Activated CD8-positive, alpha-beta T cell treated with anti-CD3 and anti-CD28 coated beads for 36 hours (primary cell): ENCODE measurements at regions not wholly inside any gene's neighbourhood (a gene's known extent, or its start where the extent isn't known, plus 50 kb on each side); places are given as distances from the start of the nearest gene placed in this dataset.

Experiments used
- ATAC-seq: fragments of 200-7000 bp; cut with Tn5 transposase; one replicate; pipeline ENCODE4 v1.10.0; 2021; ENCODE audit warnings: mild to moderate bottlenecking, moderate library complexity
- CTCF ChIA-PET: fragments of 350-600 bp; sonication (Branson Sonifier 250); formaldehyde crosslinking; loops from one replicate; lab custom pipeline; 2021; ENCODE audit warnings: antibody characterized with exemption; lab: Charles Lee
- POLR2A ChIA-PET: fragments of 350-600 bp; sonication (Branson Sonifier 250); formaldehyde crosslinking; loops from one replicate; lab custom pipeline; 2021; ENCODE audit warnings: antibody characterized with exemption; lab: Charles Lee
- DNase-seq: peaks from one replicate; pipeline ENCODE4 v3.0.0-alpha.2; 2020
- H3K27ac Mint-ChIP-seq: one replicate; pipeline ENCODE4 v1.8.0; 2021; ENCODE audit warnings: mild to moderate bottlenecking, mixed read lengths
- H3K27me3 Mint-ChIP-seq: one replicate; pipeline ENCODE4 v1.8.0; 2021; ENCODE audit warnings: mixed read lengths
- H3K36me3 Mint-ChIP-seq: one replicate; pipeline ENCODE4 v1.8.0; 2021; ENCODE audit warnings: low read depth, mixed read lengths
- H3K4me1 Mint-ChIP-seq: one replicate; pipeline ENCODE4 v1.8.0; 2021; ENCODE audit warnings: low read depth, mixed read lengths
- H3K4me3 Mint-ChIP-seq: one replicate; pipeline ENCODE4 v1.8.0; 2021; ENCODE audit warnings: mild to moderate bottlenecking, moderate library complexity, mixed read lengths
- H3K9me3 Mint-ChIP-seq: one replicate; pipeline ENCODE4 v1.8.0; 2021; ENCODE audit warnings: mixed read lengths
- CTCF ChIP-seq: fragments of 200-600 bp; IDR thresholded peaks from one replicate; pipeline ENCODE4 v1.8.0; 2022; ENCODE audit warnings: antibody characterized with exemption, mild to moderate bottlenecking
- intact Hi-C: fragments of 100-400 bp; cut with micrococcal nuclease; formaldehyde crosslinking; loops from one replicate; pipeline ENCODE4 v1.10.0; 2022

DNA sequence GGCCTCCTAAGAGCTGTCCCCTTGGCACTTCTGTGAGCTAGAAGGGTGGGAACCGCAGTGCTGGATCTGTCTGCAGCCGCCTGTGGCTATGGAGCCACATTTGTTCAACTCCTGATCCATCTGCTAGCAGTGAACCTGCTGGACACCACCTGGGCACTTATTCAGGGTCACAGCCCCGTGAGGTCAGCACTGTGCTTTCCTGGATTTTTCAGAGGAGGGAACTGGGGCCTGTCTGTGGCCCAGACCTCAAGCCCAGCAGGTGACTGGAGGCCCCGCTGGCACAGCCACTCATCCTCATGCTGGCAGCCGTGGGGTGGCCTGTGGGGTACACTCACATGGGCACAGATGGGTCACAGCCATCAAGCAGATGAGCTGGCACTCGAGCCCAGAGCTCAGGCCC lies 155.3 kb downstream of the TFCP2L1 start:
- Mint-ChIP-seq H3K4me1 (no peaks in the 10 kb centered on the region), H3K4me3 (no peak overlapping the region), H3K36me3 (no peaks in the 10 kb centered on the region), H3K9me3 (no peaks in the 10 kb centered on the region), H3K27me3 (no peaks in the 10 kb centered on the region), H3K27ac (no peak overlapping the region)
- no peak for ATAC-seq
- ChIA-PET POLR2A (no interaction called here), CTCF (interaction anchor here (1.4 to 1.5 kb wide), 2 partner anchors 33 to 59 kb away, joined by 4 to 9 read pairs; no protein-coding TSS in a partner anchor)
- intact Hi-C loops, result no loop called here
- no peak for DNase-seq
- no peak for TF ChIP-seq CTCF

DNA sequence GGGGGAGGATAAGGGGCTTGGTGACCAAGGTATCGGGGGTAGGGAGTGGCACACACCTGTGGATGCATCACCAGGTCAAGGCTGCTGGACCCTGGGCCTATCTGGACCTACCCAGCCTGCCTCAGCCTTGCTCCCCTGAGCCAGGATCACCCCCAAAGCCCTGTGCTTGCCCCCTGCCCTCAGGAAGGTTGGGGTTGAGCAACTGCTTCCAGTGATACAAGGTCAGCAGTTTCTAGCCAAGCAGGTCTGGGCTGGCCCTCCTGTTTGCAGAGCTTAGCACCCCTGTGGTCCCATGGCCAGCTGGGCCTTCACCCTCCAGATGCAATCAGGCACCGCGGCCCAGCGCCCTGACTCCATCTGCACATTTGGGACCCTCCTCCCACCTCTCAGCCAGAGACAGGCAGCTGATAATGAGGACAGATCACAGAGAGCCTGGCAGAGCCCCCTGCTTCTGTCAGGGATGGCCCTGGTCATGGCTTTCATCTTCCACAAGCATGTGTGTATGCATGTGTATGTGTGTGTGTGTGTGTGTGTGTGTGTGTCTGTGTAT lies 154.6 kb downstream of the TFCP2L1 start:
- no peak overlapping the region for H3K27ac Mint-ChIP-seq
- DNase-seq (no peak), ATAC-seq (no peak)
- no peak overlapping the region for H3K4me3 Mint-ChIP-seq
- H3K4me1 Mint-ChIP-seq, result no peaks in the 10 kb centered on the region
- ChIA-PET CTCF (no interaction called here), POLR2A (no interaction called here)
- no peaks in the 10 kb centered on the region for H3K36me3 Mint-ChIP-seq
- TF ChIP-seq CTCF, result no peak
- intact Hi-C loops, result no loop called here
- H3K27me3 Mint-ChIP-seq, result no peaks in the 10 kb centered on the region
- no peaks in the 10 kb centered on the region for H3K9me3 Mint-ChIP-seq

DNA sequence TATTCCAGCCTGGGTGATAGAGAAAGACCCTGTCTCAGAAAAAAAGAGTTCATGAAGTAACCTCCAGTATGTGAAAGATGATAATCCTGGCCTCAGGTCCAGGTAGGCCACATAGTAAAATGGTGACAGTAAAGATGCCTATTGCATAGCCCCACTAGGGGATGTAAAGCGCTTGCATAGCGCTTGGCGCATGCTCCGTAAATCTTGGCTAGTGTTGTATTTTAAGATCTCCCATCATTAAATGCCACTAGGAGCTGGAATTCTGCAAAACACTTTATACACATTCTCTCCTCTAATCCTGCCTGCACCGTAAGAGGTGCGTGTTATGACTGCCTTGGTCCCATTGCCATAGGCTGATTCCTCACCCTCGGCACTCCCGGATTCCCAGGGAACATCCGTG lies 153.6 kb downstream of the TFCP2L1 start:
- CTCF ChIA-PET, result interaction anchor here (0.9 kb wide), 1 partner anchor 51 kb away, joined by 3 read pairs; no protein-coding TSS in a partner anchor
- no peak overlapping the region for H3K4me3 Mint-ChIP-seq

GRCh38 chr2:121132054-121132761 lies 152.8 kb downstream of the TFCP2L1 start:
- Mint-ChIP-seq H3K27ac (no peak overlapping the region), H3K4me1 (no peaks in the 10 kb centered on the region), H3K9me3 (no peaks in the 10 kb centered on the region), H3K27me3 (no peaks in the 10 kb centered on the region), H3K4me3 (no peak overlapping the region), H3K36me3 (no peaks in the 10 kb centered on the region)
- ChIA-PET CTCF (interaction anchor here (0.9 to 1.4 kb wide), 2 partner anchors 52 to 224 kb away, joined by 3 to 4 read pairs; no protein-coding TSS in a partner anchor), POLR2A (no interaction called here)
- DNase-seq (no peak), ATAC-seq (no peak)
- no peak for TF ChIP-seq CTCF
- intact Hi-C loops, result no loop called here

More for the DNA sequence above, 153.6 kb downstream of the TFCP2L1 start:
- intact Hi-C loops, result no loop called here
- Mint-ChIP-seq H3K36me3 (no peaks in the 10 kb centered on the region), H3K27me3 (no peaks in the 10 kb centered on the region), H3K4me1 (no peaks in the 10 kb centered on the region), H3K9me3 (no peaks in the 10 kb centered on the region), H3K27ac (no peak overlapping the region)
- POLR2A ChIA-PET, result interaction anchor here (0.6 kb wide), 1 partner anchor 412 kb away, joined by 3 read pairs; no protein-coding TSS in a partner anchor
- ATAC-seq, result no peak
- no peak for TF ChIP-seq CTCF
- DNase-seq, result no peak

GRCh38 chr2:121132762-121133107 lies 152.3 kb downstream of the TFCP2L1 start:
- H3K4me1 Mint-ChIP-seq, result no peaks in the 10 kb centered on the region
- H3K27ac Mint-ChIP-seq, result no peak overlapping the region
- POLR2A ChIA-PET, result no interaction called here
- ATAC-seq, result no peak
- no peaks in the 10 kb centered on the region for H3K27me3 Mint-ChIP-seq
- TF ChIP-seq CTCF, result no peak
- CTCF ChIA-PET, result interaction anchor here (1.4 kb wide), 1 partner anchor 223 kb away, joined by 4 read pairs; no protein-coding TSS in a partner anchor
- intact Hi-C loops, result no loop called here
- H3K4me3 Mint-ChIP-seq, result no peak overlapping the region
- no peak for DNase-seq
- H3K36me3 Mint-ChIP-seq, result no peaks in the 10 kb centered on the region
- H3K9me3 Mint-ChIP-seq, result no peaks in the 10 kb centered on the region
